GM12878 (cell line): ENCODE measurements at regions not wholly inside any gene's neighbourhood (a gene's known extent, or its start where the extent isn't known, plus 50 kb on each side); places are given as distances from the start of the nearest gene placed in this dataset.

Experiments
- ATAC-seq: fragments of 200-7000 bp; cut with Tn5 transposase; 3 replicates; pipeline ENCODE4 v1.9.1; 2020; ENCODE audit warnings: mild to moderate bottlenecking, moderate library complexity
- BruUV-seq: library from RNA; stranded (reverse); fragments of 400-500 nt; replicated peaks from 2 replicates; lab custom pipeline; 2021; lab: Mats Ljungman, UMichigan
- CTCF ChIA-PET: fragments of 300-600 bp; sonication (Branson Sonifier 250); formaldehyde crosslinking; extraction: SDS; loops from one replicate; lab custom pipeline; 2021; ENCODE audit warnings: inconsistent platforms; lab: Yijun Ruan, JAX
- POLR2A ChIA-PET: fragments of 350-600 bp; formaldehyde crosslinking; extraction: SDS; loops from one replicate; lab custom pipeline; 2021; ENCODE audit warnings: inconsistent platforms; lab: Charles Lee
- RAD21 ChIA-PET: fragments of 300-600 bp; sonication (Branson Sonifier 250); formaldehyde crosslinking; loops from one replicate; lab custom pipeline; 2023; ENCODE audit warnings: antibody characterized with exemption; ENCODE audit not compliant: unreplicated experiment; lab: Charles Lee
- SMC1A ChIA-PET: fragments of 300-600 bp; sonication (Branson Sonifier 250); formaldehyde crosslinking; loops from one replicate; lab custom pipeline; 2023; ENCODE audit not compliant: unreplicated experiment, uncharacterized antibody; lab: Charles Lee
- DNase-seq: peaks from one replicate; pipeline ENCODE4 v3.0.0-alpha.2; 2011; ENCODE audit warnings: low read depth, low spot score
- FAIRE-seq: peaks from 3 replicates; lab custom pipeline; 2011; peaks lifted over from hg19 to GRCh38; lab: Jason Lieb, UNC
- H2AFZ ChIP-seq: 2 replicates; pipeline ENCODE4 v1.6.0; 2011; ENCODE audit warnings: low read depth, low read length, control low read depth; ENCODE audit not compliant: control insufficient read depth
- H3K27ac ChIP-seq: 2 replicates; pipeline ENCODE4 v1.5.1; 2011; ENCODE audit warnings: control low read depth; ENCODE audit not compliant: control insufficient read depth, insufficient read depth
- H3K27me3 ChIP-seq, 2 experiments: replicated peaks in 1 of 2; 2 replicates each; pipeline versions ENCODE4 v1.6.0 to v1.6.1; 2011; ENCODE audit warnings: low read length in 1 of 2; ENCODE audit not compliant: control insufficient read depth in 2 of 2, insufficient read depth in 2 of 2
- H3K36me3 ChIP-seq, 2 experiments: 2 replicates each; pipeline ENCODE4 v1.5.1; 2011; ENCODE audit warnings: low read length in 1 of 2; ENCODE audit not compliant: control insufficient read depth in 2 of 2, insufficient read depth in 2 of 2
- H3K4me1 ChIP-seq: 2 replicates; pipeline ENCODE4 v1.6.1; 2011; ENCODE audit warnings: mild to moderate bottlenecking, low read length, moderate library complexity, mixed read lengths; ENCODE audit not compliant: control insufficient read depth, insufficient read depth
- H3K4me2 ChIP-seq: 2 replicates; pipeline ENCODE4 v1.6.0; 2011; ENCODE audit warnings: control low read depth; ENCODE audit not compliant: control insufficient read depth, insufficient read depth
- H3K4me3 ChIP-seq: fragments of 200-600 bp; sonication (generic); 2 replicates; pipeline ENCODE4 v1.5.1; 2016
- H3K79me2 ChIP-seq: 2 replicates; pipeline ENCODE4 v1.6.0; 2011; ENCODE audit warnings: low read length; ENCODE audit not compliant: control insufficient read depth, insufficient read depth
- H3K9ac ChIP-seq: 2 replicates; pipeline ENCODE4 v1.8.0; 2011; ENCODE audit warnings: low read length, control low read depth, mixed read lengths; ENCODE audit not compliant: control insufficient read depth, insufficient read depth
- H3K9me3 ChIP-seq: replicated peaks from 3 replicates; pipeline ENCODE4 v1.5.1; 2011; ENCODE audit warnings: mild to moderate bottlenecking, low read length; ENCODE audit not compliant: control insufficient read depth, insufficient read depth
- H4K20me1 ChIP-seq: 2 replicates; pipeline ENCODE4 v1.6.0; 2011; ENCODE audit not compliant: control insufficient read depth, insufficient read depth
- BRCA1 ChIP-seq: IDR thresholded peaks from 2 replicates; pipeline ENCODE4 v1.6.1; 2011; ENCODE audit warnings: low read depth, low read length, improper control_type of control experiment
- CBX3 ChIP-seq: fragments of 200-600 bp; sonication (generic); IDR thresholded peaks from 2 replicates; pipeline ENCODE4 v1.6.1; 2016; ENCODE audit warnings: low read depth, borderline replicate concordance
- HDAC2 ChIP-seq: fragments of 200-600 bp; sonication (generic); IDR thresholded peaks from 2 replicates; pipeline ENCODE4 v1.6.1; 2017
- MXI1 ChIP-seq: fragments of 150-350 bp; IDR thresholded peaks from 2 replicates; pipeline ENCODE4 v1.6.1; 2011; ENCODE audit warnings: low read depth, mild to moderate bottlenecking, inconsistent platforms, low read length, improper control_type of control experiment
- NFIC ChIP-seq: IDR thresholded peaks from 2 replicates; pipeline ENCODE4 v1.6.1; 2012; ENCODE audit warnings: low read depth, mild to moderate bottlenecking, inconsistent platforms, low read length, moderate library complexity
- RAD51 ChIP-seq: fragments of 450-650 bp; IDR thresholded peaks from 2 replicates; pipeline ENCODE4 v1.6.1; 2016; ENCODE audit warnings: moderate library complexity, mild to moderate bottlenecking, inconsistent platforms
- RBBP5 ChIP-seq: fragments of 200-600 bp; sonication (generic); conservative IDR thresholded peaks from 2 replicates; pipeline ENCODE4 v1.6.1; 2016
- RELA ChIP-seq: fragments of 450-650 bp; IDR thresholded peaks from 2 replicates; pipeline ENCODE4 v1.8.0; 2014; ENCODE audit warnings: borderline replicate concordance; ENCODE audit not compliant: partially characterized antibody
- RUNX3 ChIP-seq: IDR thresholded peaks from 2 replicates; pipeline ENCODE4 v1.6.1; 2012; ENCODE audit warnings: low read length, inconsistent platforms
- SIN3A ChIP-seq: IDR thresholded peaks from 2 replicates; pipeline ENCODE4 v1.6.1; 2012; ENCODE audit warnings: low read depth, low read length, improper control_type of control experiment
- YY1 ChIP-seq: IDR thresholded peaks from 2 replicates; pipeline ENCODE4 v1.6.1; 2011; ENCODE audit warnings: low read depth, mild to moderate bottlenecking, low read length
- WGBS: methylation state at CpG from one replicate; pipeline ENCODE4 v1.1.6; 2016; ENCODE audit warnings: low lambda C conversion rate; ENCODE audit not compliant: insufficient replicate concordance, insufficient coverage; ENCODE audit errors: missing lambda C conversion rate; 5-methylcytosine and 5-hydroxymethylcytosine counted together
- in situ Hi-C: fragments of 300-500 bp; cut with MboI; formaldehyde crosslinking; loops from 9 replicates; pipeline ENCODE4 v1.14.3; 2018; ENCODE audit warnings: mixed read lengths
- intact Hi-C: fragments of 100-400 bp; cut with micrococcal nuclease; formaldehyde crosslinking; loops from one replicate; pipeline ENCODE4 v1.14.2; 2022; ENCODE audit not compliant: unreplicated experiment
- TF ChIP-seq, protein P1 (sequence below): IDR thresholded peaks from 2 replicates; pipeline ENCODE4 v1.6.1; 2011; ENCODE audit warnings: mild to moderate bottlenecking, low read depth, low read length, moderate library complexity; ENCODE audit not compliant: insufficient replicate concordance

DNA sequence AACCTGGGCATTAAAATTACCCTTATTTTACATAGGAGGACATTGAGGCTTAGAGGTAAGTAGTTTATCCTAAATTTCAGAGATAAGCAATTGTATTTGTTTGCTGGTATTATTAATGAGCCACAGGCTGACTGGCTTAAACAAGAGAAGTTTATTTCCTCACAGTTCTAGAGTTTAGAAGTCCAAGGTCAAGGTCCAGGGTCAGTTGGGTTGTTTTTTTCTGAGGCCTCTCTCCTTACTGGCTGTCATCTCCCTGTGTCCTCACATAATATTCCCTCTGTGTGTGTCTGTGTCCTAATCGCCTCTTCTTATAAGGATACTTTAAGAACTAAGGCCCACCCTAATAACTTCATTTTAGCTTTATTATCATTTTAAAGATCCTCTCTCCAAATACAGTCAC lies 294.9 kb upstream of the ATP5MC3 start:
- POLR2A ChIA-PET, result no interaction called here

DNA sequence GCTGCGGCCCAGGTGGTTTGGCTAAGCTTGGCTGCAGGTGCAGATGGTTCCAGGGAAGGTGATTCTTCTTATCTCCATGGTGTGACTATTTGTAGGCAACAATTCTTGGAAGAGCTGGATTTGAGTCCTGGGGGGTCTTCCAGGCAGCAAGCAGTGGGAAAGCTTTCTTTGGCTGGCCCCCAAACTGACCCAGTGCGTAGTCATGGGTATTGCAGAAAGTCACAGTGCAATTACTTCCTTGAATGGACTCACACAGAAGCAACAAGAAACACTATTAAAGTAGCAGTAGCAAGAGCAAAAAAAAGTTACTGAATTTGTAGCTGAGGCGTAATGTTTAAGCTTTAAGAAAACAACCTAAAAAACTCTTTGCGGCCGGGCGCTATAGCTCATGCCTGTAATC lies 293.6 kb upstream of the ATP5MC3 start:
- DNase-seq (no peak), FAIRE-seq (no peak), ATAC-seq (no peak)
- Histone ChIP-seq H3K27me3 (no peaks in the 10 kb centered on the region; a peak in 1 of 4 replicates), H3K9me3 (no peaks in the 10 kb centered on the region), H3K79me2 (no peaks in the 10 kb centered on the region), H3K4me2 (no peak overlapping the region), H3K4me1 (no peaks in the 10 kb centered on the region), H2AFZ (no peak overlapping the region), H3K36me3 (no peaks in the 10 kb centered on the region), H3K9ac (no peak overlapping the region), H3K4me3 (no peak overlapping the region), H3K27ac (no peak overlapping the region), H4K20me1 (no peaks in the 10 kb centered on the region)
- TF ChIP-seq RELA (no peak), NFIC (no peak), MXI1 (no peak), RBBP5 (no peak), HDAC2 (no peak), BRCA1 (no peak), SIN3A (no peak), RUNX3 (no peak)
- TF ChIP-seq, protein P1, sequence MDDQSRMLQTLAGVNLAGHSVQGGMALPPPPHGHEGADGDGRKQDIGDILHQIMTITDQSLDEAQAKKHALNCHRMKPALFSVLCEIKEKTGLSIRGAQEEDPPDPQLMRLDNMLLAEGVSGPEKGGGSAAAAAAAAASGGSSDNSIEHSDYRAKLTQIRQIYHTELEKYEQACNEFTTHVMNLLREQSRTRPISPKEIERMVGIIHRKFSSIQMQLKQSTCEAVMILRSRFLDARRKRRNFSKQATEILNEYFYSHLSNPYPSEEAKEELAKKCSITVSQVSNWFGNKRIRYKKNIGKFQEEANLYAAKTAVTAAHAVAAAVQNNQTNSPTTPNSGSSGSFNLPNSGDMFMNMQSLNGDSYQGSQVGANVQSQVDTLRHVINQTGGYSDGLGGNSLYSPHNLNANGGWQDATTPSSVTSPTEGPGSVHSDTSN, result no peak
- ChIA-PET CTCF (interaction anchor here (0.7 kb wide), 1 partner anchor 1890 kb away, joined by 3 read pairs; no protein-coding TSS in a partner anchor), SMC1A (no interaction called here), POLR2A (no interaction called here), RAD21 (no interaction called here)
- whole genome bisulfite sequencing, result 88% methylated on average over 6 of the region's 6 CpGs
- no TSS peak for BruUV-seq
- in situ Hi-C loops (no loop called here), intact Hi-C loops (no loop called here)

More for the DNA sequence above, 294.9 kb upstream of the ATP5MC3 start:
- ATAC-seq, result no peak
- no peak for DNase-seq
- Histone ChIP-seq H3K36me3 (no peaks in the 10 kb centered on the region), H3K9me3 (no peaks in the 10 kb centered on the region), H2AFZ (no peak overlapping the region), H3K4me1 (no peaks in the 10 kb centered on the region), H4K20me1 (no peaks in the 10 kb centered on the region), H3K9ac (no peak overlapping the region), H3K4me3 (no peak overlapping the region)
- ChIA-PET RAD21 (no interaction called here), SMC1A (no interaction called here), CTCF (no interaction called here)
- in situ Hi-C loops, result no loop called here
- no peak for FAIRE-seq
- intact Hi-C loops, result no loop called here
- TF ChIP-seq CBX3 (no peak), RAD51 (no peak), YY1 (no peak)
- TF ChIP-seq, all 136 proteins: peak for 0
- Histone ChIP-seq H3K27me3 (no peaks in the 10 kb centered on the region; a peak in 1 of 4 replicates), H3K4me2 (no peak overlapping the region), H3K27ac (no peak overlapping the region), H3K79me2 (no peaks in the 10 kb centered on the region)
- 50% methylated on average over 1 of the region's 1 CpG for WGBS
- no TSS peak for BruUV-seq
